Large intestine (tissue), 3 donors: ENCODE measurements at regions not wholly inside any gene's neighbourhood (a gene's known extent, or its start where the extent isn't known, plus 50 kb on each side); places are given as distances from the start of the nearest gene placed in this dataset.
"Not testable (repeated sequence)": the region's sequence is repeated elsewhere in the genome, so short reads cannot be mapped to it uniquely, and the experiment has no call there.

Experiments
- DNase-seq, 2 donors: peaks; one replicate each; pipeline versions ENCODE4 v3.0.0 to v3.0.0-alpha.2; 2013
- H3K27ac ChIP-seq: one replicate; pipeline ENCODE4 v1.5.1; 2013; ENCODE audit warnings: low read length
- H3K27me3 ChIP-seq: 2 replicates; pipeline ENCODE4 v1.6.1; 2013; ENCODE audit warnings: low read length; ENCODE audit not compliant: control insufficient read depth, insufficient read depth
- H3K36me3 ChIP-seq: 2 replicates; pipeline ENCODE4 v1.6.1; 2013; ENCODE audit warnings: low read length; ENCODE audit not compliant: control insufficient read depth, insufficient read depth
- H3K4me1 ChIP-seq: one replicate; pipeline ENCODE4 v1.6.1; 2013; ENCODE audit warnings: low read length; ENCODE audit not compliant: control insufficient read depth, insufficient read depth
- H3K4me3 ChIP-seq: one replicate; pipeline ENCODE4 v1.5.1; 2013; ENCODE audit warnings: low read length
- H3K9me3 ChIP-seq: one replicate; pipeline ENCODE4 v1.6.1; 2013; ENCODE audit warnings: mild to moderate bottlenecking, low read depth, low read length, moderate library complexity; ENCODE audit not compliant: control insufficient read depth
- WGBS: methylation state at CpG from one replicate; pipeline ENCODE4 v1.1.5; 2013; ENCODE audit warnings: low lambda C conversion rate; ENCODE audit not compliant: insufficient coverage; 5-methylcytosine and 5-hydroxymethylcytosine counted together

DNA sequence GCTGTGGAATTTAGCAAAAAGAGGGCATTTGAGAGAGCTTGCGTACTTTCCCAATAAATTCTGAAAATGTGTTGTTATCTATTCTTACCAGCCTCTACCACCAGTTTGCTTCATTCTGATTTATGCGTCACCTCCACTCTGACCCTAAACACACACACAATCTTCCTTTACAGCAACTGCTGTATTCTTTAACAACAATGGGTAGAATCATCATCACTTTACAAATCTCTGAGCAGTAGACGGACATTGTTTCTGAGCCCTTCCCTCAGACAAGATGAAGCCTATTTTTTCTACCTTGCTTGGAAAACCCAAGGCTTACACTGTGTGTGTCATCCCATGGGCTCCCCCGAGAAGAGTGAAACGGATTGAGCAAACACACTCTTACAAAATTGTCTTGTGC, 83.1 kb upstream of the RASA1 start:
- Histone ChIP-seq H3K36me3 (no peaks in the 10 kb centered on the region), H3K4me1 (no peaks in the 10 kb centered on the region), H3K9me3 (no peaks in the 10 kb centered on the region), H3K4me3 (no peak overlapping the region), H3K27ac (no peak overlapping the region), H3K27me3 (no peaks in the 10 kb centered on the region)
- 100% methylated on average over 1 of the region's 5 CpGs for WGBS
- DNase-seq: no peak

DNA sequence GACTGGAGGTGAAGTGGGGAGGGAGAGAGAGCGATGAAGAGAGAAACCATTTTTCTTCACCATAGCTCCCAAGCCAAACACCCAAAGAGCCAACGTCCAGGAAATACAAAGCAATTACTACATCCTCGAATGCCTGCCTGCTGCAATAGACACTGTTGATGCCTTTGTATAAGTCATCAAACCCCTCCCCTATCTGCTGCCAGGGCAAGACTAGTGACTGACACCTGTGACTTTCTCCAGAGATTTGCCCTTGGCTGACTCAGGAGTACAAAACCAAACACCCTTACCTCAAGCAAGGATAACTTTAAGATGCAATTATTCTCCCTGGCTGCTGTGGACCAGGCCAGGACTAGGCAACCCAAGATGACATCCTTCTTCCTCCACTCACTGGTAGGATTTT, 81.8 kb upstream of the RASA1 start:
- no peak for DNase-seq
- H3K27ac ChIP-seq: no peak overlapping the region
- H3K36me3 ChIP-seq: no peaks in the 10 kb centered on the region
- H3K27me3 ChIP-seq: no peaks in the 10 kb centered on the region
- H3K4me1 ChIP-seq: no peaks in the 10 kb centered on the region
- H3K9me3 ChIP-seq: no peaks in the 10 kb centered on the region
- 100% methylated on average over 1 of the region's 3 CpGs for WGBS
- H3K4me3 ChIP-seq: no peak overlapping the region

DNA sequence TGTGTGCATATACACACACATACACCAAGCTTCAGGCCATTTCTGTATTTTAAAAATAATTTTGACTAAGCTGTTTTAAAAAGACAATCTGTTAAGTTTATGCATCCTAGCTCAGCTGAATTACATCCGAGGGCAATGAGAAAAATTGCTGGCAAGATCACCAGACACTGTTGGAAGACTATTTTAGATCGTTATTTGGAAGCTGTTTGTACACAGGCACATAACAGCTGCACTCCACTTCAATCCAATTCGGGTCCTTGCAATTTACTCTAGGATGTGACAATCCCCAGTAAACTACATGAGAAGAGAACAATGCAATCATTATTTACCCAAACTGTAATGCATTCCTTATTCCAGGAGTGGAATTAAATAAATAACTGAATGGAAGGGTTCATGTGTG, 79.3 kb upstream of the RASA1 start:
- Histone ChIP-seq H3K27ac (no peak overlapping the region), H3K9me3 (no peaks in the 10 kb centered on the region), H3K4me3 (no peak overlapping the region), H3K4me1 (no peaks in the 10 kb centered on the region), H3K36me3 (no peaks in the 10 kb centered on the region), H3K27me3 (no peaks in the 10 kb centered on the region)
- no CpG with 5 or more reads among the region's 3 CpGs for WGBS
- DNase-seq: no peak

DNA sequence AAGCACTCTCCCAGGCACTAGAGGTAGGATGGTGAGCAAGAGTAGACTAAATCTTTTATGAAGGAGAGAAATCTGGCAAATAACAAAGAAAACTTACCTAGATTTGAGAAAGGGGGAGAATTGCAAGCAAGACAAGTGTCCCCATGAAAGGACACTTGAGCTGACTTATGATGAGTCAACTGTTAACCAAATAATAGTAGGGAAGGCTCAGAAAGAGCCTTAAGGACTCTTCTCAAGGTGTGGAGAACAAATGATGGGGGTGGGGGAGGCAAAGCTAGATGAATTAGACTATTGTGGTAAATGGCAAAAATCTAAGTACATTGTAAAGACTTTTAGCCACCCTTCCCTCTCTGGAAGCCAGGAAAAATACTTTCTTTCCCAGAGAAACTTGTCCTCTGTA, 77.6 kb upstream of the RASA1 start:
- H3K36me3 ChIP-seq: no peaks in the 10 kb centered on the region
- H3K4me3 ChIP-seq: no peak overlapping the region
- H3K9me3 ChIP-seq: no peaks in the 10 kb centered on the region
- no peak overlapping the region for H3K27ac ChIP-seq
- DNase-seq: no peak
- no peaks in the 10 kb centered on the region for H3K27me3 ChIP-seq
- no peaks in the 10 kb centered on the region for H3K4me1 ChIP-seq

DNA sequence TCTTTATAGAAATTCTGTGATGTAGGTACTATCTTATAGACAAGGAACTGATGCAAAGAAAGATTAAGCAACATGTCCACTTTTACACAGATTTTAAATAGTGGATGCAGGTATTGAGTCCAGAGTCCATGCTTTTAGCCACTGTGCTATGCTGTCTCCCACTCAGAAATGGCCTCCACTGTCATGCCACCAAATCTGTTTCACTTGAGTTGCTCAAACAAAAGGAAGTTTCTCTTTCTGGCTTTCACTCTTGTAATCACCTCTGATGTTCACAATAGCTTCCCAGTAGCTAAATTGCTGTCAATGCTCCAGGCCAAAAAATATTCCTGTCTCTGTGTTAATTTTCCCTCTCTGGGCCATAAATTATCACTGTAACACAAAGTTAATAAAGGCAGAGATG, 77.0 kb upstream of the RASA1 start:
- no peak overlapping the region for H3K27ac ChIP-seq
- H3K4me1 ChIP-seq: no peaks in the 10 kb centered on the region
- H3K36me3 ChIP-seq: no peaks in the 10 kb centered on the region
- DNase-seq: no peak
- no peaks in the 10 kb centered on the region for H3K27me3 ChIP-seq
- H3K9me3 ChIP-seq: no peaks in the 10 kb centered on the region
- no peak overlapping the region for H3K4me3 ChIP-seq

DNA sequence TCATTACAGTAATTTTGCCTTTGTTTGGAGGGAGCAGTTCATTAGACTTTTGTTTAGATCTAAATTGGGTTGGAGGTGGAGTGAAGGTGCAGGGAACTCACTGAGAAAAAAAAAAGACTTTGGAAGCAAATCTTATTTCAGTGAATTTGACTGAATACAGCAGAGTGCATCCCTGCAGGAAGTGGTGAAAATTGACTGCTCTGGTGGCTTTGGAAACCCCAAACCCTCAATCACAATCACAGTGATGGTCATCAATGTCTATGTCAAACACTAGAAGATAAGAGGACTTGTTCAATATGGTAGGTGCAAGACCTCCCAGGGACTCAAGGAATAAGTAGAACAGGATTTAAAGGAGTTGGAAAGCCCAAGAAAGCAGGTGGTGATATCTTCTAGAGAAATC, 76.0 kb upstream of the RASA1 start:
- no peak for DNase-seq
- Histone ChIP-seq H3K36me3 (no peaks in the 10 kb centered on the region), H3K4me3 (no peak overlapping the region), H3K27me3 (no peaks in the 10 kb centered on the region), H3K4me1 (no peaks in the 10 kb centered on the region), H3K9me3 (no peaks in the 10 kb centered on the region), H3K27ac (no peak overlapping the region)

DNA sequence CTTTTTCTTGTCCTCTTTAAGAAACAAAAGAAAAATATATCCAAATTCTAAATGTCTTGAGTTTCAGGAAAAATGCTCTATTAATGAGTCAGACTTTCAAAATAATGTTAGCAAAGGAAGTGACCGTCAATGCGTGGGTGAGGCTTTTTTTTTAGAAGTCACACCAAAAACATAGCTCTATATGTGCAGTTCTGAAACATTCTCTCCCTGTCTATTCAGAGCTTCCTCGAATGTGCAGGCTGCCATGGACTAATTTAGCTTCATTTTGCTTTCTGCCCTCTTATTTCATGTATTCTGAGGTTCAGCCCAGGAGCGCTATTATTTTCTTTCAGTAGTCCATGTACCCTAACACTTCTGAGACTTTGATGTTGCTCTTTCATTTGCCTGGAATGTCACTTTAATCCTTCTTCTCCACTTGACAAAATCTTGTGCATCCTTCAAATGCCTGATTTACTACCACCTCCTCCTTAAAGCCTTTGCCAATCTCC, 72.5 kb upstream of the RASA1 start:
- no peaks in the 10 kb centered on the region for H3K4me1 ChIP-seq
- no peaks in the 10 kb centered on the region for H3K27me3 ChIP-seq
- 92% methylated on average over 2 of the region's 4 CpGs for WGBS
- DNase-seq: no peak
- H3K36me3 ChIP-seq: no peaks in the 10 kb centered on the region
- H3K27ac ChIP-seq: no peak overlapping the region
- no peak overlapping the region for H3K4me3 ChIP-seq
- no peaks in the 10 kb centered on the region for H3K9me3 ChIP-seq

DNA sequence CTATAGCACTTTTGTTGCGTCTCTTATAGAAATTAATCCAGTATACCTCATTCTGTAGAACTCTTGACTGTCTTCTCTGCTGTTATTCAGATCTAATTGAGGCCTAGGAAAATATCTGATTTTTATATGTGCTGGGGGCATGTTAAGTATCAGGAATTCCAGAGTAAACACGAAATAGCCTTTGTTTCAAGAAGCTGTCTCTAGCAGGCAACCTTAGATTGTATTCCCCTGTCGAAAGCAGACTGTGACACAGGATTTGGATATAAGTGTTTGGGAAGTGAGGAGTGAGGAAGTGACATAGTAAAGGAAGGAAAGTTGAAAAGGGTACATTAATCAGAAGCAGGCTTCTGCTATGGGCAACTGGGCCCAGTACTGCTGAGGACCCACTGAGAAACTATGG, 72.1 kb upstream of the RASA1 start:
- H3K9me3 ChIP-seq: no peaks in the 10 kb centered on the region
- no peaks in the 10 kb centered on the region for H3K27me3 ChIP-seq
- no peak overlapping the region for H3K4me3 ChIP-seq
- 67% methylated on average over 1 of the region's 3 CpGs for WGBS
- H3K4me1 ChIP-seq: no peaks in the 10 kb centered on the region
- H3K36me3 ChIP-seq: no peaks in the 10 kb centered on the region
- DNase-seq: no peak
- H3K27ac ChIP-seq: no peak overlapping the region

DNA sequence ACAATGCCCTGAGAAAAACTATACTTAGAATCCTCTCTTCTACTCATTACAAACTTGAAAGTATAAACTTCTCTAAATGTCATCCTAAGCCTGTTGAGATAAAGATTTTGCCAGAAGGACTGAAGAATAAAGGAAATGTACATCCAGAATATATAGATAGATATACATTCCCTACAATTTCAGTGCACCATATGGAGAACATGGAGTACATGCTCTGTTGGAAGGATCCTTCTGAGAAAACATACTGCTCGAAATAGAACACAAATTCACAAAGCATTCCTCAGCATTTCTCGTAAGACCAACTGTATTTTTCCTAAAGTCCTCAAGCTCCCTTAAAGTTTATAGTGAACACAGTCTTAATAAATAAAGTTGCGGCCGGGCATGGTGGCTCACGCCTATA, 69.7 kb upstream of the RASA1 start:
- no CpG with 5 or more reads among the region's 5 CpGs for WGBS
- no peaks in the 10 kb centered on the region for H3K27me3 ChIP-seq
- H3K4me3 ChIP-seq: no peak overlapping the region
- DNase-seq: no peak
- H3K36me3 ChIP-seq: no peaks in the 10 kb centered on the region
- no peak overlapping the region for H3K27ac ChIP-seq
- no peaks in the 10 kb centered on the region for H3K9me3 ChIP-seq
- no peaks in the 10 kb centered on the region for H3K4me1 ChIP-seq

DNA sequence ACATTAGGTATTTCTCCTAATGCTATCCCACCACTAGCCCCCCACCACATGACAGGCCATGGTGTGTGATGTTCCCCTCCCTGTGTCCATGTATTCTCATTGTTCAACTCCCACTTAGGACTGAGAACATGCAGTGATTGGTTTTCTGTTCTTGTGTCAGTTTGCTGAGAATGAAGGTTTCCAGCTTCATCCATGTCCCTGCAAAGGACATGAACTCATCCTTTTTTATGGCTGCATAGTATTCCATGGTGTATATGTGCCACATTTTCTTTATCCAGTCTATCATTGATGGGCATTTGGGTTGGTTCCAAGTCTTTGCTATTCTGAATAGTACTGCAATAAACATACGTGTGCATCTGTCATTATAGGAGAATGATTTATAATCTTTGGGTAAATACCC, 68.4 kb upstream of the RASA1 start:
- H3K27ac ChIP-seq, H3K9me3 ChIP-seq: not testable (repeated sequence)
- no CpG with 5 or more reads among the region's 1 CpG for WGBS

DNA sequence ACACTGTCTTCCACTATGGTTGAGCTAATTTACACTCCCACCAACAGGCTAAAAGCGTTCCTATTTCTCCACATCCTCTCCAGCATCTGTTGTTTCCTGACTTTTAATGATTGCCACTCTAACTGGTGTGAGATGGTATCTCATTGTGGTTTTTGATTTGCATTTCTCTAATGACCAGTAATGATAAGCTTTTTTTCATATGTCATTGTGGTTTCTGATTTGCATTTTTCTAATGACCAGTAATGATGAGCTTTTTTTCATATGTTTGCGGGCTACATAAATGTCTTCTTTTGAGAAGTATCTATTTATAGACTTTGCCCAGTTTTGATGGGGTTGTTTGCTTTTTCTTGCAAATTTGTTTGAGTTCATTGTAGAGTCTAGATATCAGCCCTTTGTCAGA, 68.0 kb upstream of the RASA1 start:
- not testable (repeated sequence) for H3K4me1 ChIP-seq, H3K27ac ChIP-seq, DNase-seq, H3K36me3 ChIP-seq, H3K9me3 ChIP-seq, H3K4me3 ChIP-seq, H3K27me3 ChIP-seq
- no CpG with 5 or more reads among the region's 2 CpGs for WGBS

More for the DNA sequence above, 68.4 kb upstream of the RASA1 start:
- DNase-seq, H3K4me1 ChIP-seq, H3K27me3 ChIP-seq, H3K4me3 ChIP-seq, H3K36me3 ChIP-seq: not testable (repeated sequence)
